ENCODE measurements at regions not wholly inside any gene's neighbourhood (a gene's known extent, or its start where the extent isn't known, plus 50 kb on each side); places are given as distances from the start of the nearest gene placed in this dataset.
"Not testable (repeated sequence)": the region's sequence is repeated elsewhere in the genome, so short reads cannot be mapped to it uniquely, and the experiment has no call there.

- TF ChIP-seq CTCF (conservative IDR thresholded peaks at IDR 0.05) = no peak
- H3K27ac ChIP-seq = no peak overlapping the region
These were observed 994.8 kb upstream of the WWC1 start for GRCh38 chr5:167296661-167297060.

- not testable (repeated sequence) for H3K27ac ChIP-seq
These were observed 991.6 kb upstream of the WWC1 start for GRCh38 chr5:167299861-167300260.

- no peak overlapping the region for H3K27ac ChIP-seq
- no peak for TF ChIP-seq CTCF (conservative IDR thresholded peaks at IDR 0.05)
These were observed 987.9 kb upstream of the WWC1 start for GRCh38 chr5:167303582-167303981.

- H3K27ac ChIP-seq = no peak overlapping the region
- no peak for TF ChIP-seq CTCF (conservative IDR thresholded peaks at IDR 0.05)
These were observed 986.5 kb upstream of the WWC1 start for GRCh38 chr5:167304834-167305469.

- no peak for TF ChIP-seq CTCF (conservative IDR thresholded peaks at IDR 0.05)
- H3K27ac ChIP-seq = no peak overlapping the region
These were observed 985.7 kb upstream of the WWC1 start for GRCh38 chr5:167305591-167306213.

- no peak for TF ChIP-seq CTCF (conservative IDR thresholded peaks at IDR 0.05)
- H3K27ac ChIP-seq = no peak overlapping the region
These were observed 984.4 kb upstream of the WWC1 start for GRCh38 chr5:167307042-167307441.

GRCh38 chr5:167308466-167308865 is 983.0 kb upstream of the WWC1 start:
- TF ChIP-seq CTCF (conservative IDR thresholded peaks at IDR 0.05) = no peak
- H3K27ac ChIP-seq = no peak overlapping the region

- 0 out of 2 replicates have a peak, but pooled peaks have one; percentile 5 for TF ChIP-seq CTCF (conservative IDR thresholded peaks at IDR 0.05)
- peak overlapping the region; percentile 51 for H3K27ac ChIP-seq
These were observed 981.4 kb upstream of the WWC1 start for GRCh38 chr5:167309941-167310517.
